GM23338 (cell line): ENCODE measurements at regions not wholly inside any gene's neighbourhood (a gene's known extent, or its start where the extent isn't known, plus 50 kb on each side); places are given as distances from the start of the nearest gene placed in this dataset.

Experiments
- ATAC-seq: fragments of 200-7000 bp; cut with Tn5 transposase; 3 replicates; pipeline ENCODE4 v1.9.1; 2020
- DNase-seq: peaks from one replicate; pipeline ENCODE4 v3.0.0-alpha.2; 2015; ENCODE audit warnings: low spot score
- H2AFZ ChIP-seq: fragments of 200-600 bp; sonication (generic); 2 replicates; pipeline ENCODE4 v1.8.0; 2016; ENCODE audit warnings: antibody characterized with exemption, mild to moderate bottlenecking, moderate library complexity
- H3F3A ChIP-seq: fragments of 200-600 bp; sonication (generic); replicated peaks from 2 replicates; pipeline ENCODE4 v1.8.0; 2017; ENCODE audit warnings: antibody characterized with exemption, mixed run types, low read depth
- H3K27ac ChIP-seq: fragments of 200-600 bp; sonication (generic); 2 replicates; pipeline ENCODE4 v1.6.1; 2016; ENCODE audit warnings: low read depth
- H3K27me3 ChIP-seq: fragments of 200-600 bp; sonication (generic); 2 replicates; pipeline ENCODE4 v1.8.0; 2016; ENCODE audit warnings: mild to moderate bottlenecking, mixed run types, moderate library complexity; ENCODE audit not compliant: insufficient read depth
- H3K36me3 ChIP-seq: fragments of 200-600 bp; sonication (generic); 2 replicates; pipeline ENCODE4 v1.8.0; 2016; ENCODE audit warnings: mild to moderate bottlenecking; ENCODE audit not compliant: insufficient read depth
- H3K4me1 ChIP-seq: fragments of 200-600 bp; sonication (generic); 2 replicates; pipeline ENCODE4 v1.8.0; 2016; ENCODE audit warnings: mild to moderate bottlenecking, moderate library complexity; ENCODE audit not compliant: insufficient read depth
- H3K4me2 ChIP-seq: fragments of 200-600 bp; sonication (generic); 2 replicates; pipeline ENCODE4 v1.7.1; 2017; ENCODE audit warnings: mixed run types
- H3K4me3 ChIP-seq: fragments of 200-600 bp; sonication (generic); 2 replicates; pipeline ENCODE4 v1.6.1; 2016; ENCODE audit warnings: mixed run types
- H3K79me2 ChIP-seq: fragments of 200-600 bp; sonication (generic); replicated peaks from 2 replicates; pipeline ENCODE4 v1.8.0; 2017; ENCODE audit warnings: mild to moderate bottlenecking; ENCODE audit not compliant: insufficient read depth
- H3K9me2 ChIP-seq: fragments of 200-600 bp; sonication (generic); 2 replicates; pipeline ENCODE4 v1.8.0; 2017; ENCODE audit not compliant: insufficient read depth
- H4K20me1 ChIP-seq: fragments of 200-600 bp; sonication (generic); replicated peaks from 2 replicates; pipeline ENCODE4 v1.8.0; 2017; ENCODE audit warnings: mild to moderate bottlenecking; ENCODE audit not compliant: insufficient read depth
- H3K27ac Mint-ChIP-seq: 2 replicates; pipeline ENCODE4 v1.8.0; 2020; ENCODE audit warnings: inconsistent platforms, mild to moderate bottlenecking, moderate library complexity, mixed read lengths
- H3K27me3 Mint-ChIP-seq: 3 replicates; pipeline ENCODE4 v1.8.0; 2022; ENCODE audit warnings: low read depth, mild to moderate bottlenecking, moderate library complexity, mixed read lengths, inconsistent platforms; ENCODE audit not compliant: insufficient read depth, poor library complexity
- H3K36me3 Mint-ChIP-seq: 3 replicates; pipeline ENCODE4 v1.8.0; 2021; ENCODE audit warnings: low read depth, mild to moderate bottlenecking, inconsistent platforms, moderate library complexity, mixed read lengths
- H3K4me1 Mint-ChIP-seq: 3 replicates; pipeline ENCODE4 v1.8.0; 2020; ENCODE audit warnings: mild to moderate bottlenecking, inconsistent platforms, mixed read lengths
- H3K4me3 Mint-ChIP-seq: 3 replicates; pipeline ENCODE4 v1.8.0; 2021; ENCODE audit warnings: moderate library complexity, mild to moderate bottlenecking, inconsistent platforms, mixed read lengths
- H3K9me3 Mint-ChIP-seq: 3 replicates; pipeline ENCODE4 v1.8.0; 2020; ENCODE audit warnings: moderate library complexity, mild to moderate bottlenecking, inconsistent platforms, mixed read lengths
- CREB1 ChIP-seq: fragments of 250-450 bp; sonication (Bioruptor Pico); IDR thresholded peaks from 2 replicates; pipeline ENCODE4 v1.5.0; 2020; ENCODE audit warnings: low read depth, mild to moderate bottlenecking, moderate library complexity
- EZH2 ChIP-seq: fragments of 200-600 bp; sonication (generic); IDR thresholded peaks from one replicate; pipeline ENCODE4 v1.8.0; 2017; ENCODE audit warnings: antibody characterized with exemption, mild to moderate bottlenecking, low read depth; ENCODE audit not compliant: unreplicated experiment
- EZH2phosphoT487 ChIP-seq: fragments of 200-600 bp; sonication (generic); IDR thresholded peaks from one replicate; pipeline ENCODE4 v1.8.1; 2018; ENCODE audit warnings: antibody characterized with exemption; ENCODE audit not compliant: unreplicated experiment
- JUNB ChIP-seq: IDR thresholded peaks from one replicate; pipeline ENCODE4 v1.6.1; 2016; ENCODE audit warnings: antibody characterized with exemption; ENCODE audit not compliant: unreplicated experiment
- NANOG ChIP-seq: IDR thresholded peaks from 2 replicates; pipeline ENCODE4 v1.6.1; 2016; ENCODE audit warnings: antibody characterized with exemption, borderline replicate concordance
- POLR2AphosphoS5 ChIP-seq: IDR thresholded peaks from 2 replicates; pipeline ENCODE4 v1.6.1; 2016; ENCODE audit warnings: antibody characterized with exemption, low read depth
- STAT1 ChIP-seq: IDR thresholded peaks from one replicate; pipeline ENCODE4 v1.6.1; 2016; ENCODE audit warnings: antibody characterized with exemption; ENCODE audit not compliant: unreplicated experiment
- ZNF114 ChIP-seq: fragments of 250-450 bp; sonication (Bioruptor Pico); IDR thresholded peaks from 2 replicates; pipeline ENCODE4 v1.5.0; 2020; ENCODE audit warnings: mild to moderate bottlenecking, moderate library complexity
- ZNF331 ChIP-seq: fragments of 250-450 bp; sonication (Bioruptor Pico); IDR thresholded peaks from 2 replicates; pipeline ENCODE4 v1.5.0; 2020; ENCODE audit warnings: low read depth, mild to moderate bottlenecking, moderate library complexity
- TF ChIP-seq, protein P1 (sequence below): fragments of 250-450 bp; sonication (Bioruptor Pico); IDR thresholded peaks from 2 replicates; pipeline ENCODE4 v1.5.0; 2020; ENCODE audit warnings: mild to moderate bottlenecking, moderate library complexity
- TF ChIP-seq, protein P2 (sequence below): IDR thresholded peaks from one replicate; pipeline ENCODE4 v1.6.1; 2018; ENCODE audit warnings: antibody characterized with exemption; ENCODE audit not compliant: unreplicated experiment
- TF ChIP-seq, protein P3 (sequence below): IDR thresholded peaks from 2 replicates; pipeline ENCODE4 v1.6.1; 2016; ENCODE audit warnings: antibody characterized with exemption
- TF ChIP-seq, protein P4 (sequence below), 2 experiments: fragments of 200-600 bp in 1 of 2; sonication (generic) in 1 of 2; conservative IDR thresholded peaks; 2 replicates each; pipeline versions ENCODE4 v1.5.1 to v1.6.1; 2016 to 2017; ENCODE audit warnings: antibody characterized with exemption in 2 of 2, low read depth in 2 of 2, mild to moderate bottlenecking in 2 of 2, moderate library complexity in 1 of 2

DNA sequence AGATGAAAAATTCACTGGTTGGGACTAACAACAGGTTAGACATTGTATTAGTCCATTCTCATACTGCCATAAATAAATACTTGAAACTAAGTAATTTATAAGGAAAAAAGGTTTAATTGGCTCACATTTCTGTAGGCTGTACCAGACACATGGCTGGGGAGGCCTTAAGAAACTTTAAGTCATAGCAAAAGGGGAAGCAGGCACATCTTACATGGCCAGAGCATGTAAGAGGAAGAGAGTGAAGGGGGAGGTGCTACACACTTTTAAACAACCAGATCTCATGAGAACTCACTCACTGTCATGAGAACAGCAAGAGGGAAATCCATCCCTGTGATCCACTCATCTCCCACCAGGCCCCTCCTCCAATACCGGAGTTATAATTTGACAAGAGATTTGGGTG is 125.9 kb downstream of the SUCLA2 start:
- ATAC-seq (no peak), DNase-seq (no peak)
- no peaks in the 10 kb centered on the region for H3K4me1 ChIP-seq
- H3F3A ChIP-seq, result no peaks in the 10 kb centered on the region
- H3K4me2 ChIP-seq, result no peak overlapping the region
- no peak overlapping the region for H2AFZ ChIP-seq
- no peaks in the 10 kb centered on the region for H4K20me1 ChIP-seq
- Mint-ChIP-seq H3K4me1 (no peaks in the 10 kb centered on the region), H3K9me3 (peaks cover 38% of the 10 kb centered on the region), H3K27me3 (peaks cover 1% of the 10 kb centered on the region), H3K36me3 (peaks cover 20% of the 10 kb centered on the region), H3K27ac (no peak overlapping the region), H3K4me3 (no peak overlapping the region)
- no peak for TF ChIP-seq STAT1
- TF ChIP-seq, protein P1, sequence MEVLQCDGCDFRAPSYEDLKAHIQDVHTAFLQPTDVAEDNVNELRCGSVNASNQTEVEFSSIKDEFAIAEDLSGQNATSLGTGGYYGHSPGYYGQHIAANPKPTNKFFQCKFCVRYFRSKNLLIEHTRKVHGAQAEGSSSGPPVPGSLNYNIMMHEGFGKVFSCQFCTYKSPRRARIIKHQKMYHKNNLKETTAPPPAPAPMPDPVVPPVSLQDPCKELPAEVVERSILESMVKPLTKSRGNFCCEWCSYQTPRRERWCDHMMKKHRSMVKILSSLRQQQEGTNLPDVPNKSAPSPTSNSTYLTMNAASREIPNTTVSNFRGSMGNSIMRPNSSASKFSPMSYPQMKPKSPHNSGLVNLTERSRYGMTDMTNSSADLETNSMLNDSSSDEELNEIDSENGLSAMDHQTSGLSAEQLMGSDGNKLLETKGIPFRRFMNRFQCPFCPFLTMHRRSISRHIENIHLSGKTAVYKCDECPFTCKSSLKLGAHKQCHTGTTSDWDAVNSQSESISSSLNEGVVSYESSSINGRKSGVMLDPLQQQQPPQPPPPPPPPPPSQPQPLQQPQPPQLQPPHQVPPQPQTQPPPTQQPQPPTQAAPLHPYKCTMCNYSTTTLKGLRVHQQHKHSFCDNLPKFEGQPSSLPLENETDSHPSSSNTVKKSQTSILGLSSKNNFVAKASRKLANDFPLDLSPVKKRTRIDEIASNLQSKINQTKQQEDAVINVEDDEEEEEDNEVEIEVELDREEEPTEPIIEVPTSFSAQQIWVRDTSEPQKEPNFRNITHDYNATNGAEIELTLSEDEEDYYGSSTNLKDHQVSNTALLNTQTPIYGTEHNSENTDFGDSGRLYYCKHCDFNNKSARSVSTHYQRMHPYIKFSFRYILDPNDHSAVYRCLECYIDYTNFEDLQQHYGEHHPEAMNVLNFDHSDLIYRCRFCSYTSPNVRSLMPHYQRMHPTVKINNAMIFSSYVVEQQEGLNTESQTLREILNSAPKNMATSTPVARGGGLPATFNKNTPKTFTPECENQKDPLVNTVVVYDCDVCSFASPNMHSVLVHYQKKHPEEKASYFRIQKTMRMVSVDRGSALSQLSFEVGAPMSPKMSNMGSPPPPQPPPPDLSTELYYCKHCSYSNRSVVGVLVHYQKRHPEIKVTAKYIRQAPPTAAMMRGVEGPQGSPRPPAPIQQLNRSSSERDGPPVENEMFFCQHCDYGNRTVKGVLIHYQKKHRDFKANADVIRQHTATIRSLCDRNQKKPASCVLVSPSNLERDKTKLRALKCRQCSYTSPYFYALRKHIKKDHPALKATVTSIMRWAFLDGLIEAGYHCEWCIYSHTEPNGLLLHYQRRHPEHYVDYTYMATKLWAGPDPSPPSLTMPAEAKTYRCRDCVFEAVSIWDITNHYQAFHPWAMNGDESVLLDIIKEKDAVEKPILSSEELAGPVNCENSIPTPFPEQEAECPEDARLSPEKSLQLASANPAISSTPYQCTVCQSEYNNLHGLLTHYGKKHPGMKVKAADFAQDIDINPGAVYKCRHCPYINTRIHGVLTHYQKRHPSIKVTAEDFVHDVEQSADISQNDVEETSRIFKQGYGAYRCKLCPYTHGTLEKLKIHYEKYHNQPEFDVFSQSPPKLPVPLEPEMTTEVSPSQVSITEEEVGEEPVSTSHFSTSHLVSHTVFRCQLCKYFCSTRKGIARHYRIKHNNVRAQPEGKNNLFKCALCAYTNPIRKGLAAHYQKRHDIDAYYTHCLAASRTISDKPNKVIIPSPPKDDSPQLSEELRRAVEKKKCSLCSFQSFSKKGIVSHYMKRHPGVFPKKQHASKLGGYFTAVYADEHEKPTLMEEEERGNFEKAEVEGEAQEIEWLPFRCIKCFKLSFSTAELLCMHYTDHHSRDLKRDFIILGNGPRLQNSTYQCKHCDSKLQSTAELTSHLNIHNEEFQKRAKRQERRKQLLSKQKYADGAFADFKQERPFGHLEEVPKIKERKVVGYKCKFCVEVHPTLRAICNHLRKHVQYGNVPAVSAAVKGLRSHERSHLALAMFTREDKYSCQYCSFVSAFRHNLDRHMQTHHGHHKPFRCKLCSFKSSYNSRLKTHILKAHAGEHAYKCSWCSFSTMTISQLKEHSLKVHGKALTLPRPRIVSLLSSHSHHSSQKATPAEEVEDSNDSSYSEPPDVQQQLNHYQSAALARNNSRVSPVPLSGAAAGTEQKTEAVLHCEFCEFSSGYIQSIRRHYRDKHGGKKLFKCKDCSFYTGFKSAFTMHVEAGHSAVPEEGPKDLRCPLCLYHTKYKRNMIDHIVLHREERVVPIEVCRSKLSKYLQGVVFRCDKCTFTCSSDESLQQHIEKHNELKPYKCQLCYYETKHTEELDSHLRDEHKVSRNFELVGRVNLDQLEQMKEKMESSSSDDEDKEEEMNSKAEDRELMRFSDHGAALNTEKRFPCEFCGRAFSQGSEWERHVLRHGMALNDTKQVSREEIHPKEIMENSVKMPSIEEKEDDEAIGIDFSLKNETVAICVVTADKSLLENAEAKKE, result no peak
- TF ChIP-seq JUNB, result no peak
- TF ChIP-seq ZNF114 (CRISPR knock-in tag), result no peak
- no peak for TF ChIP-seq EZH2phosphoT487
- TF ChIP-seq, protein P2, sequence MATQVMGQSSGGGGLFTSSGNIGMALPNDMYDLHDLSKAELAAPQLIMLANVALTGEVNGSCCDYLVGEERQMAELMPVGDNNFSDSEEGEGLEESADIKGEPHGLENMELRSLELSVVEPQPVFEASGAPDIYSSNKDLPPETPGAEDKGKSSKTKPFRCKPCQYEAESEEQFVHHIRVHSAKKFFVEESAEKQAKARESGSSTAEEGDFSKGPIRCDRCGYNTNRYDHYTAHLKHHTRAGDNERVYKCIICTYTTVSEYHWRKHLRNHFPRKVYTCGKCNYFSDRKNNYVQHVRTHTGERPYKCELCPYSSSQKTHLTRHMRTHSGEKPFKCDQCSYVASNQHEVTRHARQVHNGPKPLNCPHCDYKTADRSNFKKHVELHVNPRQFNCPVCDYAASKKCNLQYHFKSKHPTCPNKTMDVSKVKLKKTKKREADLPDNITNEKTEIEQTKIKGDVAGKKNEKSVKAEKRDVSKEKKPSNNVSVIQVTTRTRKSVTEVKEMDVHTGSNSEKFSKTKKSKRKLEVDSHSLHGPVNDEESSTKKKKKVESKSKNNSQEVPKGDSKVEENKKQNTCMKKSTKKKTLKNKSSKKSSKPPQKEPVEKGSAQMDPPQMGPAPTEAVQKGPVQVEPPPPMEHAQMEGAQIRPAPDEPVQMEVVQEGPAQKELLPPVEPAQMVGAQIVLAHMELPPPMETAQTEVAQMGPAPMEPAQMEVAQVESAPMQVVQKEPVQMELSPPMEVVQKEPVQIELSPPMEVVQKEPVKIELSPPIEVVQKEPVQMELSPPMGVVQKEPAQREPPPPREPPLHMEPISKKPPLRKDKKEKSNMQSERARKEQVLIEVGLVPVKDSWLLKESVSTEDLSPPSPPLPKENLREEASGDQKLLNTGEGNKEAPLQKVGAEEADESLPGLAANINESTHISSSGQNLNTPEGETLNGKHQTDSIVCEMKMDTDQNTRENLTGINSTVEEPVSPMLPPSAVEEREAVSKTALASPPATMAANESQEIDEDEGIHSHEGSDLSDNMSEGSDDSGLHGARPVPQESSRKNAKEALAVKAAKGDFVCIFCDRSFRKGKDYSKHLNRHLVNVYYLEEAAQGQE, result no peak
- TF ChIP-seq, protein P3, sequence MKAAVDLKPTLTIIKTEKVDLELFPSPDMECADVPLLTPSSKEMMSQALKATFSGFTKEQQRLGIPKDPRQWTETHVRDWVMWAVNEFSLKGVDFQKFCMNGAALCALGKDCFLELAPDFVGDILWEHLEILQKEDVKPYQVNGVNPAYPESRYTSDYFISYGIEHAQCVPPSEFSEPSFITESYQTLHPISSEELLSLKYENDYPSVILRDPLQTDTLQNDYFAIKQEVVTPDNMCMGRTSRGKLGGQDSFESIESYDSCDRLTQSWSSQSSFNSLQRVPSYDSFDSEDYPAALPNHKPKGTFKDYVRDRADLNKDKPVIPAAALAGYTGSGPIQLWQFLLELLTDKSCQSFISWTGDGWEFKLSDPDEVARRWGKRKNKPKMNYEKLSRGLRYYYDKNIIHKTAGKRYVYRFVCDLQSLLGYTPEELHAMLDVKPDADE, result no peak
- no peak for TF ChIP-seq ZNF331
- TF ChIP-seq EZH2, result no peak
- no peak for TF ChIP-seq CREB1 (CRISPR knock-in tag)
- TF ChIP-seq POLR2AphosphoS5, result no peak
- TF ChIP-seq NANOG, result no peak
- TF ChIP-seq, protein P4, sequence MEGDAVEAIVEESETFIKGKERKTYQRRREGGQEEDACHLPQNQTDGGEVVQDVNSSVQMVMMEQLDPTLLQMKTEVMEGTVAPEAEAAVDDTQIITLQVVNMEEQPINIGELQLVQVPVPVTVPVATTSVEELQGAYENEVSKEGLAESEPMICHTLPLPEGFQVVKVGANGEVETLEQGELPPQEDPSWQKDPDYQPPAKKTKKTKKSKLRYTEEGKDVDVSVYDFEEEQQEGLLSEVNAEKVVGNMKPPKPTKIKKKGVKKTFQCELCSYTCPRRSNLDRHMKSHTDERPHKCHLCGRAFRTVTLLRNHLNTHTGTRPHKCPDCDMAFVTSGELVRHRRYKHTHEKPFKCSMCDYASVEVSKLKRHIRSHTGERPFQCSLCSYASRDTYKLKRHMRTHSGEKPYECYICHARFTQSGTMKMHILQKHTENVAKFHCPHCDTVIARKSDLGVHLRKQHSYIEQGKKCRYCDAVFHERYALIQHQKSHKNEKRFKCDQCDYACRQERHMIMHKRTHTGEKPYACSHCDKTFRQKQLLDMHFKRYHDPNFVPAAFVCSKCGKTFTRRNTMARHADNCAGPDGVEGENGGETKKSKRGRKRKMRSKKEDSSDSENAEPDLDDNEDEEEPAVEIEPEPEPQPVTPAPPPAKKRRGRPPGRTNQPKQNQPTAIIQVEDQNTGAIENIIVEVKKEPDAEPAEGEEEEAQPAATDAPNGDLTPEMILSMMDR (conservative IDR thresholded peaks at IDR 0.05; ENCODE audit: low read depth in 2 of 2), result no peak
- no peaks in the 10 kb centered on the region; the same call in 1 of the 2 replicates for H3K36me3 ChIP-seq
- H3K27me3 ChIP-seq, result no peaks in the 10 kb centered on the region
- H3K9me2 ChIP-seq, result peaks cover 12% of the 10 kb centered on the region; the same call in 1 of the 2 replicates
- no peak overlapping the region for H3K4me3 ChIP-seq
- no peak overlapping the region for H3K27ac ChIP-seq
- no peaks in the 10 kb centered on the region for H3K79me2 ChIP-seq
